Fibroblast of the conjunctiva (primary cell): ENCODE measurements at regions not wholly inside any gene's neighbourhood (a gene's known extent, or its start where the extent isn't known, plus 50 kb on each side); places are given as distances from the start of the nearest gene placed in this dataset.
"Not testable (repeated sequence)": the region's sequence is repeated elsewhere in the genome, so short reads cannot be mapped to it uniquely, and the experiment has no call there.

Experiments
- DNase-seq: peaks from one replicate; pipeline ENCODE4 v3.0.0-alpha.2; 2010; ENCODE audit warnings: low read depth

GRCh38 chr15:66884115-66884622, 181.2 kb upstream of the SMAD3 start:
- no peak for DNase-seq

DNA sequence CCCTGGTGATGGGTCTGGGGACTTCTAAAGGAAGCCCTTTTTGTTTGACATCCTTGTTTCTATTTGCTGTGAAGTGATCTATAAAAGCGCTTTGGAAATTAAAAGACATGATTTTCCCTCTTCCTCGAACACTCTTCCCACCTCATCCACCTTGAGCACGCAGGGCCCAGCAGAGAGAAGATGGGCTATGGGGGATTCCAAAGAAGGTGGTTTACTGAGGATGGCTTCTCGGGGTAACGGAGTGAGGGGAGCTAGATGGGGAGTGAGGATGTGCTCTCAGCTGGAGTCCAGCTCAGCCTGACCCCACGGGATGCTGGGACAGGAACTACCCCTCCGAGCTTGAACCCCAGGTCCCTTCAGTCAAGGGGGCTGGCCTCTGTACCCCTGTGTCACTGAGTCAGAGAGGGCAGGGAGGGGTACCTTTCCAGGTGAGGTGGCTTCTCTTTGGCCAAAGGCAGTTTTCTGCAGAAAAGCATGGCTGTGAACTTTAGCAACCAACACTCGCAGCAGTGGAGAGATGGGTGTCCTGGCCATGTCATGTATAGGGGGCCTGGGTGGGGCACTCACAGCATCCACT, 180.7 kb upstream of the SMAD3 start:
- no peak for DNase-seq

GRCh38 chr15:66885281-66885915, 180.0 kb upstream of the SMAD3 start:
- DNase-seq, result no peak

GRCh38 chr15:66886241-66886675, 179.1 kb upstream of the SMAD3 start:
- no peak for DNase-seq

DNA sequence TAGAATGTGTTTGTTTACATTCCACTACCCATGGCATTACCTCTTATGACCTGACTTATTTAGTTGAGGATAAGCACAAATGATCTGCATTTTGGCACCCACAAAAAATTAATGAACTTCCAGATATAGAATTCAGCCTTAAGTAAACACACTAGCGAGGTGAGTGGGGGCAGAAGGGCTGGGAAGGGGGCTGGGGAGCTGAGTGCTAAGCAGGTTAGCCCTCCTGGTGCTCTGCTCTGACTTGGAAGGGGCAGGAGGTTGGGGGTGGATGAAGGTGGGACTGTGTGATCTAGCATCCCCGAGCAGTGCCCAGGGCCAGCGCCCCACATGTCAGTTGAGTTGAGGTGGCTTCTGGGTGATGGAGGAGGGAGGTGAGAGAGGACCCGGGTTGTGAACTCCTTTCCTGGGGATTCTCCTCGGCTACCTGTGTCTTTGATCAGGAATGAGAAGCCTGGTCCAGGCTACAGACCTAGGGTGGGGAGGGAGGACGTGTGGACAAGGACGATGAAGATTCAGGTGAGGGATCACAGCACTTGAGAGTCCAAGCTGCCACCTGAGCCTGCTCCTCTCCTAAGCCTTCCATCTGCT, 178.6 kb upstream of the SMAD3 start:
- DNase-seq, result no peak

GRCh38 chr15:66889298-66889697, 176.1 kb upstream of the SMAD3 start:
- DNase-seq, result not testable (repeated sequence)

DNA sequence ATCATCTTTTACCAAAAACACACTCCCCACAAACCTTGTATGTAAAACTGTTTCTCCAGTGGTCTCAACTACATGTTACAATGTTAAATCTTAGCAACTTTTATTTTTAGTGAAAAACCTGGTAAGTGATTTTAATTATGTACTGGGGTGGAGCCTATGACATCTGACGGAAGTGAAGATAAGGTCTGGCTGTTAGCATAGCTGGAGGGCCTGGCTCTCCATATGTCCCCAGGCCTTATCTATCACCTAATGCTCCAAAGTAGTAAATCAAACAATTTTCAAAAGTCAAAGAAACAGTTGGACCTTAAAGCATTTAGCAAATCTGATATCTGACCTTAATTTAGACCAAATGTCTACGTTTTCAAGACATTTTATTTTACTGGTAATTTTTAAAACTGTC, 173.6 kb upstream of the SMAD3 start:
- DNase-seq, result no peak

DNA sequence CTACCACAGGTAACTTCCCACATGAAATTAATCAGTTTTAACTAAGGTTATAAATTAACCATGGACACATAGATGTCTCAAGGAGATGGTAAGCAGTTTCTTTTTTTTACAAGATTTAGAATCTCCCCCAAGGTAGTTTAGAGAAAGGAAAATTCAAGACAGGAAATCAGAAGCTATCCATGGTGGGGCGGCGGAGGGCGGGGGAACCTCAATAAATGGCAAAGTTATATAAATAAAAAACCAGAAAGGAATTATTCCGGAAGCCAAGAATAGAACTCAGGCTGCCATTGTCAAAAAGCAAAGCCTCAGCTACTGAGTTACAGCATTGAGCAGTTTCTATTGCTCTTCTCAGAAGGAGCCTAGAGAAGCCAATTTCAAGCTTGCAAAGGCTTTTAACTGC, 172.1 kb upstream of the SMAD3 start:
- DNase-seq, result no peak

DNA sequence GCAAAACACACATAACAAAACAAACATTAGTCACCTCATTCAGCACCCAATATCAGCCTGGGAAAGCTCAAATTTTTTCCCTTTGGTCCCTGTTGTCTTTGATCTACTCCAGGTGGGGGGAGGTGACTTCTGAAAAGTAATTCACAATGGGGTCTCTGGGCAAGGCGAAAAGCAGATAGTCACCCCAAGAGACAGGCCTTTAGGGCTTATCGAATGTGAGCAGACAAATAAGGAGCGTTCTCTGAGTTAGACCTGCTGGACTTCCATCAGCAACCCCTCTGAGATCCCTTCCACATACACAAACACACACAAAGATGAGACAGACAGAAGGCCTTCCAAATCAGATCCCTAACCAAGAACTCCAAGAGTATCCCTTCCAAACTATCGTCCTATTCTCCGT, 171.0 kb upstream of the SMAD3 start:
- no peak for DNase-seq

GRCh38 chr15:66894986-66895780, 170.2 kb upstream of the SMAD3 start:
- DNase-seq, result no peak

GRCh38 chr15:66895794-66896453, 169.5 kb upstream of the SMAD3 start:
- DNase-seq, result no peak

DNA sequence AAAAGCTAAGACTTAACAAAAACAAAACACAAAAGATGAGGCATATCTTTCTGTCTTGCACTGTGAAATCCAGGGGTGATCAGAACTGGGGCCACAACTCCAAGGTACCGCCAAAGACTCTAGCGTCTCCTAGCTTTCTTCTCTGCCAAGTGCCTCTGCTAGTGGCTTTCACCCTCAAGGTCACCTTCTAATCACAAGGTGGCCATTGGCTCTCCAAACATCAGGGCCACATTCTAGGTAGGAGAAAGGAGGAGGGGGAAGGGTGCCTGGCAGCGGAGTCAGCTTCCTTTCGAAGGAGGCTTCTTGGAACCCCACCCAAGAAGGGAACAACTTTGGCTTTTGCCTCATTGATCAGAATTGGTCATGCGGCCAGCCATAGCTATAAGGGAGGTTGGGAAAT, 168.8 kb upstream of the SMAD3 start:
- DNase-seq, result no peak

DNA sequence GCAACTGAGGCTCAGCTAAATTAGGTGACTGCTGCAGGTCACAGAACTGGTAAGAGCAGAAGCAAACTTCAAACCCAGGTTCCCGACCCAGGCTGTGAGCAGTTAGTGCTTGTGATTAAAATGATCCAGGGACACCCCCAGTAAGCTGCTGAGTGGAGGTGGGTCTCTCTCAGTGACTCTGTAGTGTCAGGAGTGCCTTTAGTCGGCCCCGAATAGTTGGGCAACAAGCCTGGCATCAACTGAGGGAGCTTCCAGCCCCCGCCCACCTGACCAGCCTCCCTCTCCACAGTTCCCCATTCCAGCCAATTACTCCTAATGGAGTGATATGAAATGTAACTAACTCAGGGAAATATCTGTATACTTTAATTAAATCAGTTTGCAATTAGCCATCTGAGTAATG, 168.0 kb upstream of the SMAD3 start:
- no peak for DNase-seq

- no peak for DNase-seq
Measured at GRCh38 chr15:66897971-66898370, 167.4 kb upstream of the SMAD3 start.

DNA sequence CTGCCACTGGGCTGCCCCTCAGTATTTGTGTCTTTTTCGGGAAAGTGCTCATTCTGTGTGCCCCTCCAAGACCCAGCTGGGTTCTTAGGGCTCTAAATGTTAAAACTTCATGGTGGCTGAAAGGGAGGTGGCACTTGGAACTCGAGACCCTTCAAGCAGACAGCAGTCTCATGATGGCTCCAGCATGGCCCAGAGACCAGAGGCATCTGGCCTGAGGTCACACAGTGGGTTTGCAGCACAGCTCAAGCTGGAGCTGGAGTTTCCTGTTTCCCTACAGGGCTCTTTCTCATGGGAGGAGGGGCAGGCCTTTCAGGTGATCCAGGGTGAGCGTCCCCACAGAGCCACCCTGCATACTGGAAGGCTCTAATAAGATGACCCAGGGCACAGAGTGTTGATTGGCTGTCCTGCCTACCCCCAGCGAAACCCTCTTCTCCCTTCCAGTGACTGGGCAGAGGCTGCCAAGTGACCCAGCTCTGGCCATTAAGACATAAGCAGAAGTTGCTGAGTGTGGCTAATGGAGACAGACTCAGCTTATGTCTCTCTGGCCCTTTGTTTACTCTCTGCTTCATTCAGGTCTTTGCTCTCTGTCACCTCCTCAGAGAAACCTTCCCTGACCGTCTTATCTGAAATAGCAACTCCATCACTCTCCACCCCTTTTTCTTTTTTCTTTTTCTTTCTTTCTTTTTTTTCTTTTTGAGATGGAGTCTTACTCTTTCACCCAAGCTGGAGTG, 166.6 kb upstream of the SMAD3 start:
- DNase-seq, result no peak

DNA sequence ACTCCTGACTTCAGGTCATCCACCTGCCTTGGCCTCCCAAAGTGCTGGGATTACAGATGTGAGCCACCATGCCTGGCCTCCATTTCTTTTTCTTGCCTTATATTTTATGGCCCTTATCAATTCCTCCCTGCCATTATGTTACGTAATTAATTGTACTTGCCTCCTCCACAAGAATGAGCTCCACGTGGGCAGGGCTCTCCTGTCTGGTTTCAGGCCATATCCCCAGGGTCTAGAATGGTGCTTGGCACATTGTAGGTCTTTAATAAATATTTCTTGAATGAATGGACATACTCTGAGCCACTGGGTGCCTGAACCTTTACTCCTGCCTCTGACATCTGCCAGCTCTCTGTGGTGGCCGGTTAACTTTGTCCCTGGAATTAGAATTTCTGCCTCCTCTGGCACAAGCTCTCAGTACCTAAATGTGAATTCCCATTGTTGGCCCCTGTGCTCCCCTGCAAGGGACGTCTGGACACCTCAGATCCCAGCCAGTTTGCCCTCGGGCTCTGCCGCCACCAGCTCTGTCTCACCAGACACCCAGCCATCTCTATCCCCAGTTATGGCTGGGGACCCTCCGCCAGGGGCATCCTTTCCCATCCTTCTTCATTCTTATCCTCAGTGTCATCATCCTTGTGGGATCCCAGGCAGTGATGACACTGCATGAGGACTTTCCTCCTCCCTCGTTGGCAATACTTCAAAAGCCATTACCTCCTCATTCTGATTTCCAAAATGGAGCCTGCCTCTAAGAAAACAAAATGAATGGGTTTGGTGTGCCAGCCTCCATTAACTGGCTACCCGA, 165.6 kb upstream of the SMAD3 start:
- no peak for DNase-seq

DNA sequence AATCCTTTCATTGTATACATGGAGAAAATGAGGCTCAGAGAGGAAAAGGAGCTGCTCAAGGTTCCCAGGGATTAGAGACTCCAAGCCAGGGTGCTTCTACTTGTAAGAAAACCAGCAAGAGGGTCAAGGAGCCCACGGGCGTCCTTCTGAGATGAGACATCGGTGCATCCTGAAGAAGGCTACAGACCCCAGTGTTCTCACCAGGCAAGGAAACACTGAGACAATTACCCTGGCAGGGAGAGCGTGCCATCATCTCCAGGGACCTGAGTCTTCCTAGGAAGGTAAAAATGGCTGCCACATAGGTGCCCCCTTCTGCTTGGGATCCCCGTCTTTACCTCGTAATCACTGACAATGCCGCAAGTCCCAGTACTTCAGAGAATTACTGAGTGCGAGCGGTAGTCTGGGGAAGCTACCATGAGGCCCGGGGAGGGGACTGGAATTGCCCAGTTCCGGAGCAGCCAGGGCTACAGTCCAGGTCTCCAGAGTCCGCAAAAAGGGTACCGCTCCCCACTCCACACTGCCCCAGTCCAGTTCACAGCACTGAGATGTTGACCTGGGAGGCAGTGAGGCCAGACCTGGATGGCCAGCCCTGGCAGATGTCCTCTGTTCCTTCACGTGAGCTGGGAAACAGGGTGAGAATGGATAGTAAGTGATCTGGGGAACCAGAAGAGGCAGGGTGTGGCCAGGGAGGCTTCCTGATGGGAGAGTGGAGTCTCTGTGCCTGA, 164.7 kb upstream of the SMAD3 start:
- DNase-seq, result no peak

- no peak for DNase-seq
Measured at GRCh38 chr15:66901336-66902100, 163.9 kb upstream of the SMAD3 start.

GRCh38 chr15:66905185-66905584, 160.2 kb upstream of the SMAD3 start:
- DNase-seq, result no peak
